A549 (cell line): ENCODE measurements at regions not wholly inside any gene's neighbourhood (a gene's known extent, or its start where the extent isn't known, plus 50 kb on each side); places are given as distances from the start of the nearest gene placed in this dataset.

Experiments used
- ATAC-seq, 2 experiments: fragments of 200-7000 bp in 1 of 2; fragments of >200 bp in 1 of 2; cut with Nextera tagmentation in 1 of 2; cut with Tn5 transposase in 1 of 2; 3 replicates each; pipeline versions ENCODE4 v1.8.0 to v1.9.1; 2018 to 2020; ENCODE audit warnings: mild to moderate bottlenecking in 1 of 2, moderate library complexity in 1 of 2
- CTCF ChIA-PET: fragments of 300-600 bp; sonication (Branson Sonifier 250); formaldehyde crosslinking; extraction: SDS; loops from one replicate; lab custom pipeline; 2021; ENCODE audit warnings: antibody characterized with exemption, inconsistent platforms; lab: Yijun Ruan, JAX
- POLR2A ChIA-PET: fragments of 350-600 bp; formaldehyde crosslinking; extraction: SDS; loops from one replicate; lab custom pipeline; 2021; ENCODE audit warnings: antibody characterized with exemption, inconsistent platforms; lab: Yijun Ruan, JAX
- DNase-seq, 2 experiments: peaks; one replicate each; pipeline versions ENCODE4 v3.0.0 to v3.0.0-alpha.2; 2011 to 2016; ENCODE audit warnings: low read depth in 1 of 2, low spot score in 1 of 2
- FAIRE-seq: peaks from 2 replicates; lab custom pipeline; 2011; peaks lifted over from hg19 to GRCh38; lab: Jason Lieb, UNC
- H3K27ac ChIP-seq, 2 experiments: fragments of >200 bp; sonication (Bioruptor Twin); formaldehyde crosslinking; 3 replicates each; pipeline ENCODE4 v1.5.1; 2016 to 2017
- H3K4me1 ChIP-seq: fragments of >200 bp; sonication (Bioruptor Twin); formaldehyde crosslinking; 3 replicates; pipeline ENCODE4 v1.6.1; 2016
- H3K4me2 ChIP-seq: fragments of >200 bp; sonication (Bioruptor Twin); formaldehyde crosslinking; 3 replicates; pipeline ENCODE4 v1.6.1; 2016
- H3K4me3 ChIP-seq: fragments of >200 bp; sonication (Bioruptor Twin); formaldehyde crosslinking; 3 replicates; pipeline ENCODE4 v1.5.1; 2016
- H3K9me3 ChIP-seq: fragments of >200 bp; sonication (Bioruptor Twin); formaldehyde crosslinking; 3 replicates; pipeline ENCODE4 v1.6.1; 2016
- ATOH8 ChIP-seq: fragments of 250-450 bp; sonication (Bioruptor Pico); IDR thresholded peaks from 2 replicates; pipeline ENCODE4 v1.5.0; 2020; ENCODE audit warnings: low read depth, mild to moderate bottlenecking, moderate library complexity
- BHLHE40 ChIP-seq: IDR thresholded peaks from 2 replicates; pipeline ENCODE4 v1.6.1; 2012; ENCODE audit warnings: low read depth, low read length, inconsistent platforms
- CEBPB ChIP-seq, 2 experiments: fragments of >200 bp in 1 of 2; sonication (Bioruptor Twin) in 1 of 2; formaldehyde crosslinking in 1 of 2; IDR thresholded peaks; 2 replicates each; pipeline ENCODE4 v1.6.1; 2012 to 2016
- EHMT2 ChIP-seq: fragments of 200-600 bp; sonication (generic); IDR thresholded peaks from 2 replicates; pipeline ENCODE4 v1.6.1; 2016; ENCODE audit warnings: antibody characterized with exemption, low read depth, mild to moderate bottlenecking, moderate library complexity
- EP300 ChIP-seq, 2 experiments: fragments of >200 bp; sonication (Bioruptor Twin); formaldehyde crosslinking; IDR thresholded peaks; 2 replicates in 1 of 2; 3 replicates in 1 of 2; pipeline ENCODE4 v1.6.1; 2016 to 2017
- ESRRA ChIP-seq: fragments of 150-350 bp; IDR thresholded peaks from 2 replicates; pipeline ENCODE4 v1.6.1; 2014; ENCODE audit warnings: mild to moderate bottlenecking, low read length, borderline replicate concordance
- FOSB ChIP-seq: fragments of 250-450 bp; sonication (Bioruptor Pico); IDR thresholded peaks from 2 replicates; pipeline ENCODE4 v1.5.0; 2020; ENCODE audit warnings: mild to moderate bottlenecking, moderate library complexity
- FOSL2 ChIP-seq, 2 experiments: fragments of 450-650 bp in 1 of 2; fragments of >200 bp in 1 of 2; sonication (Bioruptor Twin) in 1 of 2; formaldehyde crosslinking; IDR thresholded peaks; 2 replicates each; pipeline versions ENCODE4 v1.5.0 to v1.6.1; 2016 to 2020; ENCODE audit warnings: mild to moderate bottlenecking in 1 of 2, moderate library complexity in 1 of 2
- GATA3 ChIP-seq: IDR thresholded peaks from 2 replicates; pipeline ENCODE4 v1.6.1; 2012; ENCODE audit warnings: borderline replicate concordance
- HDAC2 ChIP-seq: fragments of 200-600 bp; sonication (generic); IDR thresholded peaks from 2 replicates; pipeline ENCODE4 v1.6.1; 2016
- HEYL ChIP-seq: fragments of 250-450 bp; sonication (Bioruptor Pico); IDR thresholded peaks from 2 replicates; pipeline ENCODE4 v1.8.0; 2021; ENCODE audit warnings: mild to moderate bottlenecking, moderate library complexity
- HOXB13 ChIP-seq: fragments of 250-450 bp; sonication (Bioruptor Pico); IDR thresholded peaks from 2 replicates; pipeline ENCODE4 v1.5.0; 2020; ENCODE audit warnings: low read depth, mild to moderate bottlenecking, moderate library complexity
- HOXB5 ChIP-seq: fragments of 250-450 bp; sonication (Bioruptor Pico); IDR thresholded peaks from 2 replicates; pipeline ENCODE4 v1.5.0; 2020; ENCODE audit warnings: mild to moderate bottlenecking, moderate library complexity
- JUN ChIP-seq, 2 experiments: fragments of >200 bp; sonication (Bioruptor Twin); formaldehyde crosslinking; IDR thresholded peaks; 2 replicates in 1 of 2; 3 replicates in 1 of 2; pipeline ENCODE4 v1.6.1; 2016 to 2017
- KDM1A ChIP-seq: fragments of 200-600 bp; sonication (generic); IDR thresholded peaks from 2 replicates; pipeline ENCODE4 v1.6.1; 2016; ENCODE audit warnings: low read depth, mild to moderate bottlenecking
- MAFK ChIP-seq: fragments of 450-650 bp; IDR thresholded peaks from 2 replicates; pipeline ENCODE4 v1.6.1; 2014; ENCODE audit not compliant: partially characterized antibody
- MAX ChIP-seq: IDR thresholded peaks from 2 replicates; pipeline ENCODE4 v1.6.1; 2012
- MYC ChIP-seq: IDR thresholded peaks from 2 replicates; pipeline ENCODE4 v1.6.1; 2012; ENCODE audit warnings: mild to moderate bottlenecking, inconsistent platforms, low read length, improper control_type of control experiment, borderline replicate concordance
- PBX3 ChIP-seq: IDR thresholded peaks from 2 replicates; pipeline ENCODE4 v1.6.1; 2012
- PHF8 ChIP-seq: fragments of 200-600 bp; sonication (generic); IDR thresholded peaks from 2 replicates; pipeline ENCODE4 v1.6.1; 2016; ENCODE audit warnings: low read depth, mild to moderate bottlenecking, antibody characterized with exemption, moderate library complexity, borderline replicate concordance
- POLR2AphosphoS2 ChIP-seq: conservative IDR thresholded peaks from 2 replicates; pipeline ENCODE4 v1.6.1; 2012; ENCODE audit warnings: low read length, improper control_type of control experiment, inconsistent platforms
- RAD21 ChIP-seq, 2 experiments: fragments of >200 bp in 1 of 2; sonication (Bioruptor Twin) in 1 of 2; formaldehyde crosslinking in 1 of 2; IDR thresholded peaks in 1 of 2; conservative IDR thresholded peaks in 1 of 2; 2 replicates in 1 of 2; 3 replicates in 1 of 2; pipeline ENCODE4 v1.6.1; 2012 to 2018; ENCODE audit warnings: inconsistent platforms in 1 of 2
- RCOR1 ChIP-seq: fragments of 150-350 bp; IDR thresholded peaks from 2 replicates; pipeline ENCODE4 v1.6.1; 2014; ENCODE audit warnings: antibody characterized with exemption, low read length, low read depth
- RFX5 ChIP-seq: fragments of 450-650 bp; IDR thresholded peaks from 2 replicates; pipeline ENCODE4 v1.7.1; 2014; ENCODE audit warnings: antibody characterized with exemption, mild to moderate bottlenecking, moderate library complexity
- RNF2 ChIP-seq: fragments of 200-600 bp; sonication (generic); IDR thresholded peaks from 2 replicates; pipeline ENCODE4 v1.6.1; 2016; ENCODE audit warnings: low read depth, mild to moderate bottlenecking, antibody characterized with exemption, moderate library complexity, borderline replicate concordance
- SMC3 ChIP-seq: fragments of >200 bp; sonication (Bioruptor Twin); formaldehyde crosslinking; IDR thresholded peaks from 3 replicates; pipeline ENCODE4 v1.6.1; 2018; ENCODE audit warnings: inconsistent platforms
- TP53 ChIP-seq: fragments of 250-450 bp; sonication (Bioruptor Pico); IDR thresholded peaks from 2 replicates; pipeline ENCODE4 v1.5.0; 2021; ENCODE audit warnings: mild to moderate bottlenecking, moderate library complexity
- ZFP36 ChIP-seq: fragments of 450-650 bp; IDR thresholded peaks from 2 replicates; pipeline ENCODE4 v1.6.1; 2014; ENCODE audit warnings: borderline replicate concordance; ENCODE audit not compliant: partially characterized antibody
- ZSCAN20 ChIP-seq: fragments of 250-450 bp; sonication (Bioruptor Pico); IDR thresholded peaks from 2 replicates; pipeline ENCODE4 v1.8.0; 2022; ENCODE audit warnings: mild to moderate bottlenecking, moderate library complexity
- WGBS: methylation state at CpG from one replicate; pipeline ENCODE4 v1.1.6; 2017; ENCODE audit errors: missing lambda C conversion rate; 5-methylcytosine and 5-hydroxymethylcytosine counted together
- TF ChIP-seq, protein P1 (sequence below): fragments of 150-350 bp; IDR thresholded peaks from 2 replicates; pipeline ENCODE4 v1.6.1; 2014; ENCODE audit warnings: low read depth, mild to moderate bottlenecking, low read length
- TF ChIP-seq, protein P2 (sequence below): fragments of 200-600 bp; sonication (generic); IDR thresholded peaks from 2 replicates; pipeline ENCODE4 v1.6.1; 2016; ENCODE audit warnings: antibody characterized with exemption, mild to moderate bottlenecking, moderate library complexity

GRCh38 chr18:40407909-40408308, 1547.1 kb upstream of the PIK3C3 start:
- 3% methylated on average over 3 of the region's 3 CpGs for WGBS
- Histone ChIP-seq H3K4me1 (no peaks in the 10 kb centered on the region), H3K27ac (no peak overlapping the region), H3K4me3 (no peak overlapping the region), H3K9me3 (no peaks in the 10 kb centered on the region), H3K4me2 (no peak overlapping the region)
- ChIA-PET CTCF (no interaction called here), POLR2A (no interaction called here)
- DNase-seq: no peak
- ATAC-seq: no peak
- no peak for FAIRE-seq
- TF ChIP-seq, protein P1, sequence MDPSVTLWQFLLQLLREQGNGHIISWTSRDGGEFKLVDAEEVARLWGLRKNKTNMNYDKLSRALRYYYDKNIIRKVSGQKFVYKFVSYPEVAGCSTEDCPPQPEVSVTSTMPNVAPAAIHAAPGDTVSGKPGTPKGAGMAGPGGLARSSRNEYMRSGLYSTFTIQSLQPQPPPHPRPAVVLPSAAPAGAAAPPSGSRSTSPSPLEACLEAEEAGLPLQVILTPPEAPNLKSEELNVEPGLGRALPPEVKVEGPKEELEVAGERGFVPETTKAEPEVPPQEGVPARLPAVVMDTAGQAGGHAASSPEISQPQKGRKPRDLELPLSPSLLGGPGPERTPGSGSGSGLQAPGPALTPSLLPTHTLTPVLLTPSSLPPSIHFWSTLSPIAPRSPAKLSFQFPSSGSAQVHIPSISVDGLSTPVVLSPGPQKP: no peak
- TF ChIP-seq FOSL2 (IDR thresholded peaks at IDR 0.05) (no peak), FOSL2 (CRISPR knock-in tag; IDR thresholded peaks at IDR 0.05) (no peak), GATA3 (no peak), RAD21 (conservative IDR thresholded peaks at IDR 0.05 in 1 of 2, IDR thresholded peaks at IDR 0.05 in 1 of 2) (no peak), RNF2 (no peak), MAX (no peak), HEYL (no peak), PHF8 (no peak), FOSB (no peak), HOXB13 (CRISPR knock-in tag) (no peak), ATOH8 (CRISPR knock-in tag) (no peak), ZFP36 (no peak), HDAC2 (no peak), ESRRA (no peak), RCOR1 (no peak), HOXB5 (CRISPR knock-in tag) (no peak), CEBPB (IDR thresholded peaks at IDR 0.05) (no peak)
- TF ChIP-seq, protein P2, sequence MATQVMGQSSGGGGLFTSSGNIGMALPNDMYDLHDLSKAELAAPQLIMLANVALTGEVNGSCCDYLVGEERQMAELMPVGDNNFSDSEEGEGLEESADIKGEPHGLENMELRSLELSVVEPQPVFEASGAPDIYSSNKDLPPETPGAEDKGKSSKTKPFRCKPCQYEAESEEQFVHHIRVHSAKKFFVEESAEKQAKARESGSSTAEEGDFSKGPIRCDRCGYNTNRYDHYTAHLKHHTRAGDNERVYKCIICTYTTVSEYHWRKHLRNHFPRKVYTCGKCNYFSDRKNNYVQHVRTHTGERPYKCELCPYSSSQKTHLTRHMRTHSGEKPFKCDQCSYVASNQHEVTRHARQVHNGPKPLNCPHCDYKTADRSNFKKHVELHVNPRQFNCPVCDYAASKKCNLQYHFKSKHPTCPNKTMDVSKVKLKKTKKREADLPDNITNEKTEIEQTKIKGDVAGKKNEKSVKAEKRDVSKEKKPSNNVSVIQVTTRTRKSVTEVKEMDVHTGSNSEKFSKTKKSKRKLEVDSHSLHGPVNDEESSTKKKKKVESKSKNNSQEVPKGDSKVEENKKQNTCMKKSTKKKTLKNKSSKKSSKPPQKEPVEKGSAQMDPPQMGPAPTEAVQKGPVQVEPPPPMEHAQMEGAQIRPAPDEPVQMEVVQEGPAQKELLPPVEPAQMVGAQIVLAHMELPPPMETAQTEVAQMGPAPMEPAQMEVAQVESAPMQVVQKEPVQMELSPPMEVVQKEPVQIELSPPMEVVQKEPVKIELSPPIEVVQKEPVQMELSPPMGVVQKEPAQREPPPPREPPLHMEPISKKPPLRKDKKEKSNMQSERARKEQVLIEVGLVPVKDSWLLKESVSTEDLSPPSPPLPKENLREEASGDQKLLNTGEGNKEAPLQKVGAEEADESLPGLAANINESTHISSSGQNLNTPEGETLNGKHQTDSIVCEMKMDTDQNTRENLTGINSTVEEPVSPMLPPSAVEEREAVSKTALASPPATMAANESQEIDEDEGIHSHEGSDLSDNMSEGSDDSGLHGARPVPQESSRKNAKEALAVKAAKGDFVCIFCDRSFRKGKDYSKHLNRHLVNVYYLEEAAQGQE: no peak

- ChIA-PET POLR2A (no interaction called here), CTCF (no interaction called here)
- no peak overlapping the region for H3K27ac ChIP-seq
- no peaks in the 10 kb centered on the region for H3K9me3 ChIP-seq
- no peak overlapping the region for H3K4me2 ChIP-seq
- FAIRE-seq (no peak), ATAC-seq (no peak), DNase-seq (no peak)
- WGBS: 8% methylated on average over 1 of the region's 1 CpG
- TF ChIP-seq ZFP36 (no peak), KDM1A (no peak), JUN (IDR thresholded peaks at IDR 0.05) (no peak), RFX5 (no peak), FOSL2 (IDR thresholded peaks at IDR 0.05) (no peak), FOSL2 (CRISPR knock-in tag; IDR thresholded peaks at IDR 0.05) (no peak), MYC (no peak), ZSCAN20 (no peak), BHLHE40 (no peak), PBX3 (no peak), TP53 (CRISPR knock-in tag) (no peak), EP300 (IDR thresholded peaks at IDR 0.05) (no peak), EHMT2 (no peak), POLR2AphosphoS2 (no peak), HOXB13 (CRISPR knock-in tag) (no peak), MAFK (no peak), GATA3 (no peak), SMC3 (no peak)
- no peak overlapping the region for H3K4me3 ChIP-seq
- no peaks in the 10 kb centered on the region for H3K4me1 ChIP-seq
Observed at GRCh38 chr18:40404284-40404683, 1550.8 kb upstream of the PIK3C3 start.
